ENCODE measurements at regions not wholly inside any gene's neighbourhood (a gene's known extent, or its start where the extent isn't known, plus 50 kb on each side); places are given as distances from the start of the nearest gene placed in this dataset.
A peak's percentile ranks its signal among the peaks of the same experiment; 100 is the strongest.

DNA sequence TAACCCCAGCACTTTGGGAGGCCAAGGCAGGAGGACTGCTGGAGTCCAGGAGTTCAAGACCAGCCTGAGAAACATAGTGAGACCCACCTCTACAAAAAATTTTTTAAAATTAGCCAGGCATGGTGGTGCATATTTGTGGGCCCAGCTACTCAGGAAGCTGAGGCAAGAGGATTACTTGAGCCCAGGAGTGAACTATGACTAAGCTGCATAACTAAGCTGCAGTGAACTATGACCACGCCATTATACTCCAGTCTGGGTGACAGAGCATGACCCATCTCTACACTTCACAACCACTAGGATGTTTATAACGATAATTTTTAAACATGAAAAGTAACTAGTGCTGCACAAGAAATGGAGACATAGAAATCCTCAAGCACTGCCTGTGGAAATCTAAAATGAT is 352.7 kb upstream of the SGCG start:
- H3K27me3 Mint-ChIP-seq: peaks cover 0 to 3% of the 10 kb centered on the region in 2 donors
- no peaks in the 10 kb centered on the region for H3K4me1 Mint-ChIP-seq
- CTCF ChIA-PET (ENCODE audit: partially characterized antibody): interaction anchor here (0.9 kb wide), 1 partner anchor 10 kb away, joined by 3 read pairs; no protein-coding TSS in a partner anchor
- POLR2A ChIA-PET (ENCODE audit: partially characterized antibody): no interaction called here
- Histone ChIP-seq H3K36me3 (ENCODE audit: insufficient read depth, low read length) (no peaks in the 10 kb centered on the region), H3K27me3 (ENCODE audit: insufficient read depth, low read length) (no peaks in the 10 kb centered on the region), H3K27ac (ENCODE audit: low read depth, low read length) (no peak overlapping the region), H3K9me3 (ENCODE audit: control insufficient read depth in 1 of 2, low read length in 2 of 2) (no peaks in the 10 kb centered on the region), H3K4me1 (ENCODE audit: insufficient read depth, low read length) (no peaks in the 10 kb centered on the region), H3K4me3 (ENCODE audit: low read length in 2 of 2) (no peak overlapping the region)
- no peak overlapping the region for H3K4me3 Mint-ChIP-seq
- intact Hi-C loops (cut with micrococcal nuclease): no loop called here
- no peaks in the 10 kb centered on the region for H3K36me3 Mint-ChIP-seq
- no peak overlapping the region for H3K27ac Mint-ChIP-seq
- DNase-seq: no peak
- no peaks in the 10 kb centered on the region for H3K9me3 Mint-ChIP-seq

- POLR2A ChIA-PET (ENCODE audit: partially characterized antibody): no interaction called here
Measured at GRCh38 chr13:22836475-22836874, 344.3 kb upstream of the SGCG start.

DNA sequence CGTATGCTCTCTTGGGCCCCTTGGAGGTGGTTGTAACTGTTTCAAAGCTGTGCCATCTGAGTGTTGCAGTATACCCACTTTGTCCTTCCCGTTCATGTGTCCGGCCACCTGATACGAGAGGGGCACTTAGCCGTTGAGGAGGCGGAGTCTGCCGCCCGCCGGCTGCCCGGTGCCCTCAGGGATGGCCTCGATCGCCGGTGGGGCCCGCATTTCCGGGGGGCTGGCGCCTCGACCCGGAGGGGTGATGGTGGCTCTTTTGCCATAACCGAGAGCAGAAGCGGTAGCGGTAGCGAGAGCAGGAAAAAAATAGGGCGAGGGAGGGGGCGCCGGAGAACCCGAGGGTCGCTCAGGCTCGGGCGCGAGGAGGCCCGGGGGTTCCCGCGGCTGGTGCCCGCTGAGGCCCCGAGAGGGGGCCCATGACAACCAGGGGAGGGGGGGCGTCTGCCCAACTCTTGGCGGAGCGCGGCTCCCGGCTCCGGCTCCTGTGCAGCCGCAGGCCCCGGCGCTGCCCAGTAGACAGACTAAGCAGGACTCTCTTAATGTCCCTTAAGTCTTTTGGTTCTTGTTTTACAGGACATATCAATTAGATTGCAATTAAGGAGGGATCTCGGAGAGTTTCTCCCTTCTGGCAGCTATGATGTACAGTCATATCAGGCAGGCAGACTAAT is 342.7 kb upstream of the SGCG start:
- no peak overlapping the region for H3K27ac ChIP-seq (ENCODE audit: low read depth, low read length)
- Mint-ChIP-seq H3K9me3 (no peaks in the 10 kb centered on the region), H3K36me3 (no peaks in the 10 kb centered on the region), H3K4me3 (peak overlapping the region in 1 of 8 donors; percentile 17), H3K27me3 (peaks cover 11 to 12% of the 10 kb centered on the region in 2 donors), H3K4me1 (no peaks in the 10 kb centered on the region), H3K27ac (no peak overlapping the region)
- H3K9me3 ChIP-seq (ENCODE audit: control insufficient read depth in 1 of 2, low read length in 2 of 2): no peaks in the 10 kb centered on the region
- CTCF ChIA-PET (ENCODE audit: partially characterized antibody): interaction anchor here (1.4 kb wide), 1 partner anchor 10 kb away, joined by 3 read pairs; no protein-coding TSS in a partner anchor
- no peaks in the 10 kb centered on the region for H3K36me3 ChIP-seq (ENCODE audit: insufficient read depth, low read length)
- no peaks in the 10 kb centered on the region for H3K4me1 ChIP-seq (ENCODE audit: insufficient read depth, low read length)
- no peak for DNase-seq
- POLR2A ChIA-PET (ENCODE audit: partially characterized antibody): no interaction called here
- intact Hi-C loops (cut with micrococcal nuclease): no loop called here
- H3K4me3 ChIP-seq (ENCODE audit: low read length in 2 of 2): no peak overlapping the region
- H3K27me3 ChIP-seq (ENCODE audit: insufficient read depth, low read length): no peaks in the 10 kb centered on the region

More at GRCh38 chr13:22836475-22836874, 344.3 kb upstream of the SGCG start:
- Histone ChIP-seq H3K36me3 (ENCODE audit: insufficient read depth, low read length) (no peaks in the 10 kb centered on the region), H3K27me3 (ENCODE audit: insufficient read depth, low read length) (no peaks in the 10 kb centered on the region), H3K4me3 (ENCODE audit: low read length in 2 of 2) (no peak overlapping the region), H3K4me1 (ENCODE audit: insufficient read depth, low read length) (no peaks in the 10 kb centered on the region), H3K9me3 (ENCODE audit: control insufficient read depth in 1 of 2, low read length in 2 of 2) (no peaks in the 10 kb centered on the region), H3K27ac (ENCODE audit: low read depth, low read length) (no peak overlapping the region)
- no peak for DNase-seq
- H3K4me3 Mint-ChIP-seq: no peak overlapping the region
- intact Hi-C loops (cut with micrococcal nuclease): no loop called here
- peaks cover 11 to 12% of the 10 kb centered on the region in 2 donors for H3K27me3 Mint-ChIP-seq
- H3K4me1 Mint-ChIP-seq: no peaks in the 10 kb centered on the region
- CTCF ChIA-PET (ENCODE audit: partially characterized antibody): no interaction called here
- H3K36me3 Mint-ChIP-seq: no peaks in the 10 kb centered on the region
- no peaks in the 10 kb centered on the region for H3K9me3 Mint-ChIP-seq
- H3K27ac Mint-ChIP-seq: no peak overlapping the region

GRCh38 chr13:22839603-22840530 is 340.9 kb upstream of the SGCG start:
- no peak for DNase-seq
- H3K9me3 Mint-ChIP-seq: no peaks in the 10 kb centered on the region
- no peaks in the 10 kb centered on the region for H3K36me3 ChIP-seq (ENCODE audit: insufficient read depth, low read length)
- POLR2A ChIA-PET (ENCODE audit: partially characterized antibody): no interaction called here
- no peaks in the 10 kb centered on the region for H3K4me1 ChIP-seq (ENCODE audit: insufficient read depth, low read length)
- H3K27ac Mint-ChIP-seq: no peak overlapping the region
- H3K27ac ChIP-seq (ENCODE audit: low read depth, low read length): no peak overlapping the region
- intact Hi-C loops (cut with micrococcal nuclease): no loop called here
- CTCF ChIA-PET (ENCODE audit: partially characterized antibody): no interaction called here
- no peak overlapping the region for H3K4me3 Mint-ChIP-seq
- H3K4me1 Mint-ChIP-seq: no peaks in the 10 kb centered on the region
- no peaks in the 10 kb centered on the region for H3K27me3 ChIP-seq (ENCODE audit: insufficient read depth, low read length)
- peaks cover 11 to 12% of the 10 kb centered on the region in 2 donors for H3K27me3 Mint-ChIP-seq
- no peaks in the 10 kb centered on the region for H3K9me3 ChIP-seq (ENCODE audit: control insufficient read depth in 1 of 2, low read length in 2 of 2)
- H3K36me3 Mint-ChIP-seq: no peaks in the 10 kb centered on the region
- H3K4me3 ChIP-seq (ENCODE audit: low read length in 2 of 2): no peak overlapping the region

DNA sequence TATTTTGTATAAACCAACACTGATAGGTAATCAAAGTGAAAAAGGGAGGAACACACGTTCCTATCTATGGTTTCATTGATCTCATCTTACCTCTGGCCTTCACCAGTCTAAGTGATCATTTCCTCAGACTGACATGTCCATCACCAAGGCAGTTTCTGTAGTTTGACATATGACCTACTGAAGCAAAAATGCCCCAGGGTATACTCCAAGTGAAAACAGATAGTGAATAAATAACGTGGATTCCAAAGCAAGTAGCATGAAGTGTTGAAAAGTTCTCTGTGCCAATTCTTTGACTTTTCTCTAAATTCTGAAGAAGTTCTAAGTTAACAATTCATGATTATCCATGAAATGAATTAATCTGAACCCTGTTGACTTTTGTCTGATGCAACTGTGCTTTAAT is 334.2 kb upstream of the SGCG start:
- DNase-seq: no peak
- Histone ChIP-seq H3K27me3 (ENCODE audit: insufficient read depth, low read length) (no peaks in the 10 kb centered on the region), H3K9me3 (ENCODE audit: control insufficient read depth in 1 of 2, low read length in 2 of 2) (no peaks in the 10 kb centered on the region), H3K27ac (ENCODE audit: low read depth, low read length) (no peak overlapping the region), H3K36me3 (ENCODE audit: insufficient read depth, low read length) (no peaks in the 10 kb centered on the region), H3K4me1 (ENCODE audit: insufficient read depth, low read length) (no peaks in the 10 kb centered on the region), H3K4me3 (ENCODE audit: low read length in 2 of 2) (no peak overlapping the region)
- ChIA-PET CTCF (ENCODE audit: partially characterized antibody) (no interaction called here), POLR2A (ENCODE audit: partially characterized antibody) (no interaction called here)
- Mint-ChIP-seq H3K4me1 (no peaks in the 10 kb centered on the region), H3K4me3 (no peak overlapping the region), H3K36me3 (no peaks in the 10 kb centered on the region), H3K27me3 (no peaks in the 10 kb centered on the region), H3K27ac (no peak overlapping the region), H3K9me3 (no peaks in the 10 kb centered on the region)
- intact Hi-C loops (cut with micrococcal nuclease): no loop called here

GRCh38 chr13:22848539-22849052 is 332.2 kb upstream of the SGCG start:
- Mint-ChIP-seq H3K36me3 (no peaks in the 10 kb centered on the region), H3K4me3 (no peak overlapping the region), H3K9me3 (no peaks in the 10 kb centered on the region), H3K4me1 (no peaks in the 10 kb centered on the region), H3K27ac (no peak overlapping the region), H3K27me3 (no peaks in the 10 kb centered on the region)
- Histone ChIP-seq H3K4me1 (ENCODE audit: insufficient read depth, low read length) (no peaks in the 10 kb centered on the region), H3K9me3 (ENCODE audit: control insufficient read depth in 1 of 2, low read length in 2 of 2) (no peaks in the 10 kb centered on the region), H3K27ac (ENCODE audit: low read depth, low read length) (no peak overlapping the region), H3K27me3 (ENCODE audit: insufficient read depth, low read length) (no peaks in the 10 kb centered on the region), H3K36me3 (ENCODE audit: insufficient read depth, low read length) (no peaks in the 10 kb centered on the region), H3K4me3 (ENCODE audit: low read length in 2 of 2) (no peak overlapping the region)
- ChIA-PET CTCF (ENCODE audit: partially characterized antibody) (no interaction called here), POLR2A (ENCODE audit: partially characterized antibody) (no interaction called here)
- intact Hi-C loops (cut with micrococcal nuclease): no loop called here
- DNase-seq: no peak

- no peaks in the 10 kb centered on the region for H3K9me3 ChIP-seq (ENCODE audit: control insufficient read depth in 1 of 2, low read length in 2 of 2)
- H3K36me3 ChIP-seq (ENCODE audit: insufficient read depth, low read length): no peaks in the 10 kb centered on the region
- ChIA-PET CTCF (ENCODE audit: partially characterized antibody) (no interaction called here), POLR2A (ENCODE audit: partially characterized antibody) (no interaction called here)
- H3K4me3 Mint-ChIP-seq: no peak overlapping the region
- no peak overlapping the region for H3K4me3 ChIP-seq (ENCODE audit: low read length in 2 of 2)
- DNase-seq: no peak
- intact Hi-C loops (cut with micrococcal nuclease): no loop called here
- H3K36me3 Mint-ChIP-seq: no peaks in the 10 kb centered on the region
- no peaks in the 10 kb centered on the region for H3K4me1 ChIP-seq (ENCODE audit: insufficient read depth, low read length)
- peaks cover 0 to 2% of the 10 kb centered on the region in 2 donors for H3K27me3 Mint-ChIP-seq
- H3K4me1 Mint-ChIP-seq: no peaks in the 10 kb centered on the region
- H3K9me3 Mint-ChIP-seq: peaks cover 0 to 5% (median 0%) of the 10 kb centered on the region in 8 donors
- H3K27ac ChIP-seq (ENCODE audit: low read depth, low read length): no peak overlapping the region
- H3K27me3 ChIP-seq (ENCODE audit: insufficient read depth, low read length): no peaks in the 10 kb centered on the region
- no peak overlapping the region for H3K27ac Mint-ChIP-seq
Measured at GRCh38 chr13:22855926-22856325, 324.9 kb upstream of the SGCG start.

Data from CD4-positive, alpha-beta memory T cell (primary cell).